Gastroesophageal sphincter (tissue), 4 donors: ENCODE measurements at regions not wholly inside any gene's neighbourhood (a gene's known extent, or its start where the extent isn't known, plus 50 kb on each side); places are given as distances from the start of the nearest gene placed in this dataset.

ENCODE experiments used
- ATAC-seq: fragments of 150-250 bp; one replicate; pipeline ENCODE4 v1.9.1; 2016; ENCODE audit warnings: mild to moderate bottlenecking, moderate library complexity
- H3K27ac ChIP-seq, 4 donors: fragments of 200-600 bp; sonication (generic) in 3 of 4; 1 replicate in 3 of 4; 2 replicates in 1 of 4; pipeline ENCODE4 v1.5.1; 2016 to 2019
- H3K27me3 ChIP-seq: fragments of 200-600 bp; sonication (generic); one replicate; pipeline ENCODE4 v1.5.1; 2019
- H3K36me3 ChIP-seq, 2 donors: fragments of 200-600 bp; sonication (generic); one replicate each; pipeline ENCODE4 v1.5.1; 2019; ENCODE audit warnings: control low read depth in 1 of 2
- H3K4me1 ChIP-seq, 3 donors: fragments of 200-600 bp; sonication (generic); 1 replicate in 2 of 3; 2 replicates in 1 of 3; pipeline ENCODE4 v1.5.1; 2016 to 2019; ENCODE audit warnings: control low read depth in 2 of 3
- H3K4me3 ChIP-seq, 2 donors: fragments of 200-600 bp; sonication (generic); one replicate each; pipeline ENCODE4 v1.5.1; 2019; ENCODE audit warnings: mild to moderate bottlenecking in 1 of 2, moderate library complexity in 1 of 2
- H3K9me3 ChIP-seq, 3 donors: fragments of 200-600 bp; sonication (generic); one replicate each; pipeline ENCODE4 v1.5.1; 2017 to 2019; ENCODE audit warnings: control low read depth in 2 of 3
- EP300 ChIP-seq: sonication (generic); formaldehyde crosslinking; IDR thresholded peaks from one replicate; pipeline ENCODE4 v1.6.1; 2017; ENCODE audit warnings: antibody characterized with exemption, mild to moderate bottlenecking
- POLR2A ChIP-seq, 2 donors: fragments of 450-650 bp; IDR thresholded peaks; one replicate each; pipeline ENCODE4 v1.6.1; 2017; ENCODE audit warnings: antibody characterized with exemption in 2 of 2, mild to moderate bottlenecking in 2 of 2, moderate library complexity in 1 of 2
- POLR2AphosphoS5 ChIP-seq: sonication (generic); formaldehyde crosslinking; IDR thresholded peaks from one replicate; pipeline ENCODE4 v1.6.1; 2017; ENCODE audit warnings: antibody characterized with exemption
- WGBS, 2 donors: methylation state at CpG; one replicate each; pipeline ENCODE4 v1.1.5; 2018; ENCODE audit warnings: low coverage in 1 of 2; 5-methylcytosine and 5-hydroxymethylcytosine counted together
- TF ChIP-seq, protein P1 (sequence below), 4 experiments: fragments of 200-600 bp in 2 of 4; fragments of 450-650 bp in 2 of 4; sonication (generic) in 1 of 4; IDR thresholded peaks; one replicate each; pipeline ENCODE4 v1.5.1; 2017 to 2019; ENCODE audit warnings: antibody characterized with exemption in 4 of 4, mild to moderate bottlenecking in 2 of 4, moderate library complexity in 2 of 4

GRCh38 chr4:173703021-173703420 is 173.0 kb upstream of the HAND2 start:
- Histone ChIP-seq H3K27ac (no peak overlapping the region), H3K27me3 (no peaks in the 10 kb centered on the region), H3K9me3 (no peaks in the 10 kb centered on the region), H3K36me3 (no peaks in the 10 kb centered on the region), H3K4me1 (no peaks in the 10 kb centered on the region), H3K4me3 (no peak overlapping the region)
- WGBS, 2 donors = 79 to 85% methylated on average over 4 of the region's 4 CpGs
- no peak for ATAC-seq
- no peak for TF ChIP-seq POLR2AphosphoS5
- TF ChIP-seq EP300 = no peak
- no peak for TF ChIP-seq POLR2A (IDR thresholded peaks at IDR 0.05)
- TF ChIP-seq, protein P1, sequence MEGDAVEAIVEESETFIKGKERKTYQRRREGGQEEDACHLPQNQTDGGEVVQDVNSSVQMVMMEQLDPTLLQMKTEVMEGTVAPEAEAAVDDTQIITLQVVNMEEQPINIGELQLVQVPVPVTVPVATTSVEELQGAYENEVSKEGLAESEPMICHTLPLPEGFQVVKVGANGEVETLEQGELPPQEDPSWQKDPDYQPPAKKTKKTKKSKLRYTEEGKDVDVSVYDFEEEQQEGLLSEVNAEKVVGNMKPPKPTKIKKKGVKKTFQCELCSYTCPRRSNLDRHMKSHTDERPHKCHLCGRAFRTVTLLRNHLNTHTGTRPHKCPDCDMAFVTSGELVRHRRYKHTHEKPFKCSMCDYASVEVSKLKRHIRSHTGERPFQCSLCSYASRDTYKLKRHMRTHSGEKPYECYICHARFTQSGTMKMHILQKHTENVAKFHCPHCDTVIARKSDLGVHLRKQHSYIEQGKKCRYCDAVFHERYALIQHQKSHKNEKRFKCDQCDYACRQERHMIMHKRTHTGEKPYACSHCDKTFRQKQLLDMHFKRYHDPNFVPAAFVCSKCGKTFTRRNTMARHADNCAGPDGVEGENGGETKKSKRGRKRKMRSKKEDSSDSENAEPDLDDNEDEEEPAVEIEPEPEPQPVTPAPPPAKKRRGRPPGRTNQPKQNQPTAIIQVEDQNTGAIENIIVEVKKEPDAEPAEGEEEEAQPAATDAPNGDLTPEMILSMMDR (IDR thresholded peaks at IDR 0.05) = no peak

DNA sequence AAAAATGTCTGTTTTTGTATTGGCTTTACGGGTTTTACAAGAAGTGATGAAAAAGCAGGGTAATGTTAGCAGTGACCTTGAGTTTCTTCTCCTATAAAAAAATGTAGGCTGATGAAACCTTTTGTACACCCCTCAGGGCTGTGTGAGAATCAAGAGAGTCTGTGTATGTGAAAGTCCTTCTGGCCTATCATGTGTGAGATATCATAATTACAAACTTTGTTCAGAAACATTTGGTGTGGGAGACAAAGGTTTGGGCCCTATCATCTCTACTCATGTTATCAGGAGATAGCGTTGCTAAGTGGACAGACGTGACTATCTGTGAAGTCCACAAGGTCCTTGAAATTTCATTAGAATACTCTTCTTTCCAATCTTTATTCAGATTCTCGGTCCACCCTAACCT is 170.6 kb upstream of the HAND2 start:
- H3K4me1 ChIP-seq = peaks cover 0 to 9% (median 3%) of the 10 kb centered on the region in 3 donors
- H3K36me3 ChIP-seq = no peaks in the 10 kb centered on the region
- H3K9me3 ChIP-seq = no peaks in the 10 kb centered on the region
- no peak overlapping the region for H3K27ac ChIP-seq
- H3K27me3 ChIP-seq = no peaks in the 10 kb centered on the region
- WGBS, 2 donors = 92 to 95% methylated on average over 4 of the region's 4 CpGs
- no peak for ATAC-seq
- H3K4me3 ChIP-seq = no peak overlapping the region
- TF ChIP-seq, protein P1 (IDR thresholded peaks at IDR 0.05) = no peak

GRCh38 chr4:173699841-173700475 is 169.9 kb upstream of the HAND2 start:
- Histone ChIP-seq H3K36me3 (no peaks in the 10 kb centered on the region), H3K27me3 (no peaks in the 10 kb centered on the region), H3K9me3 (no peaks in the 10 kb centered on the region), H3K4me3 (no peak overlapping the region), H3K27ac (no peak overlapping the region), H3K4me1 (peaks cover 0 to 9% (median 3%) of the 10 kb centered on the region in 3 donors)
- WGBS, 2 donors = 68 to 91% methylated on average over 2 of the region's 2 CpGs
- TF ChIP-seq POLR2A (IDR thresholded peaks at IDR 0.05) (no peak), EP300 (no peak), POLR2AphosphoS5 (no peak)
- TF ChIP-seq, protein P1 (IDR thresholded peaks at IDR 0.05) = no peak
- no peak for ATAC-seq

- 60 to 89% methylated on average over 2 to 4 of the region's 10 CpGs for WGBS, 2 donors
- peaks cover 0 to 9% (median 3%) of the 10 kb centered on the region in 3 donors for H3K4me1 ChIP-seq
- H3K4me3 ChIP-seq = no peak overlapping the region
- ATAC-seq = no peak
- no peak overlapping the region for H3K27ac ChIP-seq
- H3K36me3 ChIP-seq = no peaks in the 10 kb centered on the region
- H3K9me3 ChIP-seq = no peaks in the 10 kb centered on the region
- TF ChIP-seq POLR2A (IDR thresholded peaks at IDR 0.05) (no peak), POLR2AphosphoS5 (no peak), EP300 (no peak)
- TF ChIP-seq, protein P1 (IDR thresholded peaks at IDR 0.05) = no peak
- no peaks in the 10 kb centered on the region for H3K27me3 ChIP-seq
These were observed 168.7 kb upstream of the HAND2 start for GRCh38 chr4:173698557-173699262.

- peaks cover 0 to 9% (median 3%) of the 10 kb centered on the region in 3 donors for H3K4me1 ChIP-seq
- no peaks in the 10 kb centered on the region for H3K9me3 ChIP-seq
- 43 to 89% methylated on average over 4 of the region's 4 CpGs for WGBS, 2 donors
- H3K27me3 ChIP-seq = no peaks in the 10 kb centered on the region
- no peak for ATAC-seq
- TF ChIP-seq POLR2A (IDR thresholded peaks at IDR 0.05) (no peak), POLR2AphosphoS5 (no peak), EP300 (no peak)
- TF ChIP-seq, protein P1 (IDR thresholded peaks at IDR 0.05) = no peak
- no peak overlapping the region for H3K27ac ChIP-seq
- H3K36me3 ChIP-seq = no peaks in the 10 kb centered on the region
- no peak overlapping the region for H3K4me3 ChIP-seq
These were observed 167.8 kb upstream of the HAND2 start for GRCh38 chr4:173697840-173698239.
